H1 (cell line): ENCODE measurements at regions not wholly inside any gene's neighbourhood (a gene's known extent, or its start where the extent isn't known, plus 50 kb on each side); places are given as distances from the start of the nearest gene placed in this dataset.

Source experiments
- BRCA1 ChIP-seq: IDR thresholded peaks from 2 replicates; pipeline ENCODE4 v1.6.1; 2012; ENCODE audit warnings: low read depth, low read length, improper control_type of control experiment
- CTCF ChIP-seq, 3 experiments: IDR thresholded peaks; 1 replicate in 2 of 3; 2 replicates in 1 of 3; pipeline versions ENCODE4 v1.5.1 to v1.6.1; 2011; ENCODE audit warnings: low read length in 3 of 3, mild to moderate bottlenecking in 3 of 3, inconsistent platforms in 2 of 3, low read depth in 1 of 3, moderate library complexity in 1 of 3; ENCODE audit not compliant: insufficient read depth in 1 of 3; ENCODE audit errors: control extremely low read depth in 1 of 3
- EGR1 ChIP-seq: IDR thresholded peaks from 2 replicates; pipeline ENCODE4 v1.6.1; 2011; ENCODE audit warnings: low read depth, low read length, borderline replicate concordance
- POLR2A ChIP-seq, 2 experiments: IDR thresholded peaks; 1 replicate in 1 of 2; 2 replicates in 1 of 2; pipeline ENCODE4 v1.6.1; 2011; ENCODE audit warnings: low read depth in 2 of 2, low read length in 2 of 2, mild to moderate bottlenecking in 2 of 2; ENCODE audit errors: control extremely low read depth in 1 of 2
- RAD21 ChIP-seq, 2 experiments: IDR thresholded peaks in 1 of 2; conservative IDR thresholded peaks in 1 of 2; 2 replicates each; pipeline ENCODE4 v1.6.1; 2011; ENCODE audit warnings: low read depth in 2 of 2, low read length in 2 of 2, improper control_type of control experiment in 1 of 2, inconsistent platforms in 1 of 2, mild to moderate bottlenecking in 1 of 2, moderate library complexity in 1 of 2

GRCh38 chr18:75809926-75810255, 382.4 kb upstream of the SMIM21 start:
- TF ChIP-seq EGR1 (no peak), POLR2A (IDR thresholded peaks at IDR 0.05; ENCODE audit: control extremely low read depth in 1 of 2, low read depth in 2 of 2, low read length in 2 of 2) (no peak), BRCA1 (no peak), RAD21 (IDR thresholded peaks at IDR 0.05 in 1 of 2, conservative IDR thresholded peaks at IDR 0.05 in 1 of 2; ENCODE audit: low read depth in 2 of 2, low read length in 2 of 2) (no peak), CTCF (IDR thresholded peaks at IDR 0.05; ENCODE audit: control extremely low read depth in 1 of 3, insufficient read depth in 1 of 3, low read depth in 1 of 3, low read length in 3 of 3) (no peak)
